A673 (cell line): ENCODE measurements at regions not wholly inside any gene's neighbourhood (a gene's known extent, or its start where the extent isn't known, plus 50 kb on each side); places are given as distances from the start of the nearest gene placed in this dataset.

ENCODE experiments used
- BruUV-seq: library from RNA; stranded (reverse); fragments of 400-500 nt; replicated peaks from 2 replicates; lab custom pipeline; 2021; lab: Mats Ljungman, UMichigan
- CTCF ChIA-PET: fragments of 300-600 bp; sonication (Branson Sonifier 250); formaldehyde crosslinking; loops from one replicate; lab custom pipeline; 2022; ENCODE audit warnings: antibody characterized with exemption; lab: Charles Lee
- POLR2A ChIA-PET: fragments of 300-600 bp; sonication (Branson Sonifier 250); formaldehyde crosslinking; loops from one replicate; lab custom pipeline; 2022; ENCODE audit warnings: antibody characterized with exemption; ENCODE audit not compliant: low non-redundant PET; lab: Charles Lee
- DNase-seq: peaks from one replicate; pipeline ENCODE4 v3.0.0-alpha.2; 2015; ENCODE audit warnings: low spot score
- H3K27ac ChIP-seq: fragments of 200-600 bp; sonication (generic); 2 replicates; pipeline ENCODE4 v1.5.1; 2016; ENCODE audit warnings: mixed run types, low read depth, mild to moderate bottlenecking, mixed read lengths, antibody characterized with exemption, low read length; ENCODE audit not compliant: poor library complexity, severe bottlenecking
- H3K27me3 ChIP-seq: fragments of 200-600 bp; sonication (generic); replicated peaks from 2 replicates; pipeline ENCODE4 v1.6.1; 2017; ENCODE audit warnings: mixed run types, low read depth, mild to moderate bottlenecking, mixed read lengths, antibody characterized with exemption, low read length; ENCODE audit not compliant: insufficient read depth, poor library complexity
- H3K36me3 ChIP-seq: fragments of 200-600 bp; sonication (generic); 2 replicates; pipeline ENCODE4 v1.6.1; 2016; ENCODE audit warnings: mixed run types, mild to moderate bottlenecking, mixed read lengths, antibody characterized with exemption, low read length; ENCODE audit not compliant: insufficient read depth, poor library complexity, severe bottlenecking
- H3K4me1 ChIP-seq: fragments of 200-600 bp; sonication (generic); 2 replicates; pipeline ENCODE4 v1.6.1; 2017; ENCODE audit warnings: mixed run types, mild to moderate bottlenecking, mixed read lengths, antibody characterized with exemption, low read length; ENCODE audit not compliant: insufficient read depth, poor library complexity, severe bottlenecking
- H3K4me3 ChIP-seq: fragments of 200-600 bp; sonication (generic); 2 replicates; pipeline ENCODE4 v1.5.1; 2016; ENCODE audit warnings: low read depth, mixed run types, mild to moderate bottlenecking, mixed read lengths, low read length; ENCODE audit not compliant: poor library complexity, severe bottlenecking
- H3K9me3 ChIP-seq: fragments of 200-600 bp; sonication (generic); 2 replicates; pipeline ENCODE4 v1.6.1; 2016; ENCODE audit warnings: mixed run types, low read depth, mild to moderate bottlenecking, mixed read lengths, antibody characterized with exemption, low read length; ENCODE audit not compliant: poor library complexity, severe bottlenecking
- EZH2 ChIP-seq: fragments of 200-600 bp; sonication (generic); IDR thresholded peaks from 2 replicates; pipeline ENCODE4 v1.6.1; 2017; ENCODE audit warnings: borderline replicate concordance, low read depth, mild to moderate bottlenecking, mixed read lengths, antibody characterized with exemption, low read length; ENCODE audit not compliant: poor library complexity, severe bottlenecking
- intact Hi-C: fragments of 100-400 bp; cut with micrococcal nuclease; formaldehyde crosslinking; loops from one replicate; pipeline ENCODE4 v1.10.0; 2022; ENCODE audit not compliant: unreplicated experiment
- TF ChIP-seq, protein P1 (sequence below): fragments of 300-800, 200-600 bp; sonication (generic); conservative IDR thresholded peaks from 2 replicates; pipeline ENCODE4 v1.5.1; 2017; ENCODE audit warnings: low read depth, mild to moderate bottlenecking, antibody characterized with exemption, low read length, moderate library complexity, mixed read lengths

- ChIA-PET POLR2A (no interaction called here), CTCF (interaction anchor here (0.7 kb wide), 1 partner anchor 333 kb away, joined by 3 read pairs; no protein-coding TSS in a partner anchor)
- intact Hi-C loops: no loop called here
- no TSS peak for BruUV-seq
- no peak overlapping the region for H3K27ac ChIP-seq
- no peak overlapping the region for H3K4me3 ChIP-seq
- no peak for DNase-seq
- H3K27me3 ChIP-seq: no peaks in the 10 kb centered on the region
- H3K4me1 ChIP-seq: peaks cover 6% of the 10 kb centered on the region
- H3K36me3 ChIP-seq: no peaks in the 10 kb centered on the region
- TF ChIP-seq, protein P1, sequence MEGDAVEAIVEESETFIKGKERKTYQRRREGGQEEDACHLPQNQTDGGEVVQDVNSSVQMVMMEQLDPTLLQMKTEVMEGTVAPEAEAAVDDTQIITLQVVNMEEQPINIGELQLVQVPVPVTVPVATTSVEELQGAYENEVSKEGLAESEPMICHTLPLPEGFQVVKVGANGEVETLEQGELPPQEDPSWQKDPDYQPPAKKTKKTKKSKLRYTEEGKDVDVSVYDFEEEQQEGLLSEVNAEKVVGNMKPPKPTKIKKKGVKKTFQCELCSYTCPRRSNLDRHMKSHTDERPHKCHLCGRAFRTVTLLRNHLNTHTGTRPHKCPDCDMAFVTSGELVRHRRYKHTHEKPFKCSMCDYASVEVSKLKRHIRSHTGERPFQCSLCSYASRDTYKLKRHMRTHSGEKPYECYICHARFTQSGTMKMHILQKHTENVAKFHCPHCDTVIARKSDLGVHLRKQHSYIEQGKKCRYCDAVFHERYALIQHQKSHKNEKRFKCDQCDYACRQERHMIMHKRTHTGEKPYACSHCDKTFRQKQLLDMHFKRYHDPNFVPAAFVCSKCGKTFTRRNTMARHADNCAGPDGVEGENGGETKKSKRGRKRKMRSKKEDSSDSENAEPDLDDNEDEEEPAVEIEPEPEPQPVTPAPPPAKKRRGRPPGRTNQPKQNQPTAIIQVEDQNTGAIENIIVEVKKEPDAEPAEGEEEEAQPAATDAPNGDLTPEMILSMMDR: no peak
- TF ChIP-seq EZH2: no peak
- H3K9me3 ChIP-seq: peaks cover 9% of the 10 kb centered on the region
Observed at GRCh38 chr10:8453587-8453986, 399.1 kb downstream of the GATA3 start.

DNA sequence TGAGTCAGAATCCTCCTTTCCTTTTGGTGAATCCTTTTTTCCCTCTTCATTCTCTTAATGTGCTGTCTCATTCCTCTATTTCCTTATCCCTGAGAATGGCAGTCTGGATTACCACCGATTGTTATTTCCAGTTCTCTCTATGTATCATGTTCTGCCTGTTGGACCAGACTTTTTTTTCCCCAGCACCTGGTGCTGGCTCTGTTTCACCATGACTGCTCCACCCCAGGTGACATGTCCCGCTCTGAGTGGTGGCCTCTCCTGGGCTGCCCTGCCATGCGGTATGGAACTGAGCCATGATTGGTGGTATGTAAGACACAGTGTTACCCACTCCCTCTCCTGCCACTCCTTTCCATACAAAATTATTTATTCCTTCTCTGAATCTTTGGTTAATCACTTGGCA lies 399.9 kb downstream of the GATA3 start:
- Histone ChIP-seq H3K4me1 (peaks cover 6% of the 10 kb centered on the region), H3K36me3 (no peaks in the 10 kb centered on the region), H3K27ac (no peak overlapping the region), H3K9me3 (peaks cover 9% of the 10 kb centered on the region), H3K4me3 (no peak overlapping the region), H3K27me3 (no peaks in the 10 kb centered on the region)
- no TSS peak for BruUV-seq
- TF ChIP-seq, protein P1: no peak
- TF ChIP-seq EZH2: no peak
- CTCF ChIA-PET: no interaction called here
- POLR2A ChIA-PET: no interaction called here
- intact Hi-C loops: loop anchor here (2.0 kb wide), 1 partner anchor 402 kb away; no protein-coding TSS in a partner anchor
- DNase-seq: no peak

- H3K4me1 ChIP-seq: peaks cover 6% of the 10 kb centered on the region
- no peaks in the 10 kb centered on the region for H3K36me3 ChIP-seq
- ChIA-PET POLR2A (no interaction called here), CTCF (no interaction called here)
- intact Hi-C loops: loop anchor here (2.0 kb wide), 1 partner anchor 402 kb away; no protein-coding TSS in a partner anchor
- DNase-seq: peak; percentile 51
- H3K9me3 ChIP-seq: peaks cover 9% of the 10 kb centered on the region
- H3K27ac ChIP-seq: no peak overlapping the region
- H3K27me3 ChIP-seq: no peaks in the 10 kb centered on the region
- no peak overlapping the region for H3K4me3 ChIP-seq
- TF ChIP-seq EZH2: no peak
- TF ChIP-seq, protein P1: no peak
- BruUV-seq: no TSS peak
Observed at GRCh38 chr10:8455181-8455580, 400.7 kb downstream of the GATA3 start.
